Neural progenitor cell (in vitro differentiated cells): ENCODE measurements at regions not wholly inside any gene's neighbourhood (a gene's known extent, or its start where the extent isn't known, plus 50 kb on each side); places are given as distances from the start of the nearest gene placed in this dataset.

Source experiments
- DNase-seq: peaks from one replicate; pipeline ENCODE4 v3.0.0-alpha.2; 2016; ENCODE audit warnings: low spot score
- H2AFZ ChIP-seq: fragments of 200-600 bp; sonication (generic); replicated peaks from 2 replicates; pipeline ENCODE4 v1.6.1; 2016; ENCODE audit warnings: antibody characterized with exemption
- H3F3A ChIP-seq: fragments of 200-600 bp; sonication (generic); 2 replicates; pipeline ENCODE4 v1.6.1; 2016; ENCODE audit warnings: antibody characterized with exemption, low read depth
- H3K27ac ChIP-seq: fragments of 200-600 bp; sonication (generic); 2 replicates; pipeline ENCODE4 v1.5.1; 2016; ENCODE audit warnings: mild to moderate bottlenecking
- H3K27me3 ChIP-seq: fragments of 200-600 bp; sonication (generic); 2 replicates; pipeline ENCODE4 v1.6.1; 2016; ENCODE audit warnings: mild to moderate bottlenecking, moderate library complexity
- H3K36me3 ChIP-seq: fragments of 200-600 bp; sonication (generic); 2 replicates; pipeline ENCODE4 v1.5.1; 2016
- H3K4me1 ChIP-seq: fragments of 200-600 bp; sonication (generic); 2 replicates; pipeline ENCODE4 v1.6.1; 2016; ENCODE audit warnings: mixed run types
- H3K4me2 ChIP-seq: fragments of 200-600 bp; sonication (generic); 2 replicates; pipeline ENCODE4 v1.6.1; 2016
- H3K4me3 ChIP-seq: fragments of 200-600 bp; sonication (generic); 2 replicates; pipeline ENCODE4 v1.5.1; 2016
- H3K79me2 ChIP-seq: fragments of 200-600 bp; sonication (generic); 2 replicates; pipeline ENCODE4 v1.6.1; 2016; ENCODE audit warnings: low read depth
- H3K9ac ChIP-seq: fragments of 200-600 bp; sonication (generic); 2 replicates; pipeline ENCODE4 v1.6.1; 2016
- H3K9me3 ChIP-seq: fragments of 200-600 bp; sonication (generic); 2 replicates; pipeline ENCODE4 v1.5.1; 2016; ENCODE audit warnings: low read depth
- H4K20me1 ChIP-seq: fragments of 200-600 bp; sonication (generic); 2 replicates; pipeline ENCODE4 v1.6.1; 2016; ENCODE audit warnings: low read depth
- H3K27ac Mint-ChIP-seq: 3 replicates; pipeline ENCODE4 v1.8.0; 2021; ENCODE audit warnings: mixed read lengths
- H3K27me3 Mint-ChIP-seq: 2 replicates; pipeline ENCODE4 v1.8.0; 2022; ENCODE audit warnings: low read depth, mild to moderate bottlenecking, inconsistent platforms, moderate library complexity, mixed read lengths; ENCODE audit not compliant: insufficient read depth
- H3K36me3 Mint-ChIP-seq: 3 replicates; pipeline ENCODE4 v1.8.0; 2021; ENCODE audit warnings: mixed read lengths
- H3K4me1 Mint-ChIP-seq: 3 replicates; pipeline ENCODE4 v1.8.0; 2021; ENCODE audit warnings: mixed read lengths
- H3K4me3 Mint-ChIP-seq: 3 replicates; pipeline ENCODE4 v1.8.0; 2021; ENCODE audit warnings: mild to moderate bottlenecking, moderate library complexity, mixed read lengths
- H3K9me3 Mint-ChIP-seq: 3 replicates; pipeline ENCODE4 v1.8.0; 2020; ENCODE audit warnings: mixed read lengths
- EZH2 ChIP-seq: fragments of 200-600 bp; sonication (generic); IDR thresholded peaks from 2 replicates; pipeline ENCODE4 v1.6.1; 2017; ENCODE audit warnings: antibody characterized with exemption, mild to moderate bottlenecking, moderate library complexity
- EZH2phosphoT487 ChIP-seq: fragments of 200-600 bp; sonication (generic); IDR thresholded peaks from 2 replicates; pipeline ENCODE4 v1.6.1; 2017; ENCODE audit warnings: antibody characterized with exemption
- TF ChIP-seq, protein P1 (sequence below): fragments of 200-600 bp; sonication (generic); IDR thresholded peaks from 2 replicates; pipeline ENCODE4 v1.5.1; 2017; ENCODE audit warnings: antibody characterized with exemption, mild to moderate bottlenecking

DNA sequence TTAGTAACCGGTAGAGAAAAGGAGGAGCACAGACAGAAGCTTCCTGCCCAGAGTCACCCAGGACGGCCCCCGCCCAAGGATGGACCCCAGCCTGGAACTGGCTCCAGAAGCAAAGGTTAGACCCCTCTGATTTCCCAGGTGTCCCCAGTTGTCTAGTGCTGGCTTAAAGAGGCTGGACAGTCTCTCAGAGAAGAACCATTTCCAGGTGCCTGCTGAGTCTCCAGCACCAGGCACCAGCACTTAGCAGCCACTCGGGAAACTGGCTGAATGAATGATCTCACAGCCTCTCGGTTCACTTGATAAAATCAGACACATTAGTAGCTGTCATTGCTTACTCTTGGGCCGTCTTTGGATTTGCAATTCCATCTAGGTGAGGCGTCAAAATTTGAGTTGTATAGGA, 139.7 kb upstream of the HES1 start:
- Histone ChIP-seq H4K20me1 (no peaks in the 10 kb centered on the region), H3K79me2 (no peaks in the 10 kb centered on the region), H3K27ac (no peak overlapping the region), H3K4me2 (peak overlapping the region; percentile 67), H2AFZ (no peak overlapping the region), H3F3A (peaks cover 27% of the 10 kb centered on the region), H3K9me3 (no peaks in the 10 kb centered on the region), H3K4me1 (peaks cover 54% of the 10 kb centered on the region), H3K27me3 (no peaks in the 10 kb centered on the region), H3K9ac (no peak overlapping the region), H3K36me3 (no peaks in the 10 kb centered on the region), H3K4me3 (no peak overlapping the region)
- peaks cover 2% of the 10 kb centered on the region for H3K36me3 Mint-ChIP-seq
- TF ChIP-seq EZH2, result no peak
- TF ChIP-seq, protein P1, sequence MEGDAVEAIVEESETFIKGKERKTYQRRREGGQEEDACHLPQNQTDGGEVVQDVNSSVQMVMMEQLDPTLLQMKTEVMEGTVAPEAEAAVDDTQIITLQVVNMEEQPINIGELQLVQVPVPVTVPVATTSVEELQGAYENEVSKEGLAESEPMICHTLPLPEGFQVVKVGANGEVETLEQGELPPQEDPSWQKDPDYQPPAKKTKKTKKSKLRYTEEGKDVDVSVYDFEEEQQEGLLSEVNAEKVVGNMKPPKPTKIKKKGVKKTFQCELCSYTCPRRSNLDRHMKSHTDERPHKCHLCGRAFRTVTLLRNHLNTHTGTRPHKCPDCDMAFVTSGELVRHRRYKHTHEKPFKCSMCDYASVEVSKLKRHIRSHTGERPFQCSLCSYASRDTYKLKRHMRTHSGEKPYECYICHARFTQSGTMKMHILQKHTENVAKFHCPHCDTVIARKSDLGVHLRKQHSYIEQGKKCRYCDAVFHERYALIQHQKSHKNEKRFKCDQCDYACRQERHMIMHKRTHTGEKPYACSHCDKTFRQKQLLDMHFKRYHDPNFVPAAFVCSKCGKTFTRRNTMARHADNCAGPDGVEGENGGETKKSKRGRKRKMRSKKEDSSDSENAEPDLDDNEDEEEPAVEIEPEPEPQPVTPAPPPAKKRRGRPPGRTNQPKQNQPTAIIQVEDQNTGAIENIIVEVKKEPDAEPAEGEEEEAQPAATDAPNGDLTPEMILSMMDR, result no peak
- no peak for TF ChIP-seq EZH2phosphoT487
- no peak overlapping the region for H3K27ac Mint-ChIP-seq
- H3K9me3 Mint-ChIP-seq, result peaks cover under 1% of the 10 kb centered on the region
- H3K4me1 Mint-ChIP-seq, result peaks cover 52% of the 10 kb centered on the region
- H3K27me3 Mint-ChIP-seq, result peaks cover 23% of the 10 kb centered on the region
- no peak for DNase-seq
- H3K4me3 Mint-ChIP-seq, result no peak overlapping the region

DNA sequence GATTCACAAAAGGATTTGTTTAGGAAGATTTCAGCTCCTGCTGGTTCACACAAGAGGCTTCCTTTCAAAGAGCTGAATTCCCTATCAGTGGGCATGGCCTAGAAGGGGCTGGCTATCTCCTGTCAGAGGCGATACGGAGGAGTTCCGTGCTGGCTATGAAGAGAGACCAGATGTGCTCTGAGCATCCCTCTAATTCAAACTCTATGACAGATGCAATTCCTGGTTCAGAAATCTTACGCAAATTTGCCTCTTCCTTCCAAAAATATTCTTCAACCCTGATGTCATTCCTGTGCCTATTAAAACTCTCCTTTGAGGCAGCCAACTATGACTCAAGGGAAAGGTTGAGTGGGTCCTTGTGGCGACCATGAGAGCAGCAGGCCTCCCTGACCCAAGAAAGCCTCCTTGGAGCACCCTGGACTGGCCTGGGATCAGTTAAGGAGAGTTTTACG, 139.3 kb upstream of the HES1 start:
- Mint-ChIP-seq H3K4me3 (no peak overlapping the region), H3K9me3 (no peaks in the 10 kb centered on the region), H3K27ac (peak overlapping the region; percentile 58), H3K36me3 (peaks cover 2% of the 10 kb centered on the region), H3K4me1 (peaks cover 54% of the 10 kb centered on the region), H3K27me3 (peaks cover 26% of the 10 kb centered on the region)
- H3K27ac ChIP-seq, result no peak overlapping the region
- no peaks in the 10 kb centered on the region for H3K36me3 ChIP-seq
- peaks cover 51% of the 10 kb centered on the region for H3K4me1 ChIP-seq
- TF ChIP-seq EZH2phosphoT487, result no peak
- TF ChIP-seq, protein P1, result no peak
- TF ChIP-seq EZH2, result no peak
- H3K79me2 ChIP-seq, result no peaks in the 10 kb centered on the region
- no peak overlapping the region for H3K4me3 ChIP-seq
- no peak overlapping the region for H3K9ac ChIP-seq
- no peaks in the 10 kb centered on the region for H3K9me3 ChIP-seq
- H2AFZ ChIP-seq, result no peak overlapping the region
- peaks cover 30% of the 10 kb centered on the region for H3F3A ChIP-seq
- H3K4me2 ChIP-seq, result peak overlapping the region; percentile 67
- no peaks in the 10 kb centered on the region for H3K27me3 ChIP-seq
- DNase-seq, result peak; percentile 76
- no peaks in the 10 kb centered on the region for H4K20me1 ChIP-seq

DNA sequence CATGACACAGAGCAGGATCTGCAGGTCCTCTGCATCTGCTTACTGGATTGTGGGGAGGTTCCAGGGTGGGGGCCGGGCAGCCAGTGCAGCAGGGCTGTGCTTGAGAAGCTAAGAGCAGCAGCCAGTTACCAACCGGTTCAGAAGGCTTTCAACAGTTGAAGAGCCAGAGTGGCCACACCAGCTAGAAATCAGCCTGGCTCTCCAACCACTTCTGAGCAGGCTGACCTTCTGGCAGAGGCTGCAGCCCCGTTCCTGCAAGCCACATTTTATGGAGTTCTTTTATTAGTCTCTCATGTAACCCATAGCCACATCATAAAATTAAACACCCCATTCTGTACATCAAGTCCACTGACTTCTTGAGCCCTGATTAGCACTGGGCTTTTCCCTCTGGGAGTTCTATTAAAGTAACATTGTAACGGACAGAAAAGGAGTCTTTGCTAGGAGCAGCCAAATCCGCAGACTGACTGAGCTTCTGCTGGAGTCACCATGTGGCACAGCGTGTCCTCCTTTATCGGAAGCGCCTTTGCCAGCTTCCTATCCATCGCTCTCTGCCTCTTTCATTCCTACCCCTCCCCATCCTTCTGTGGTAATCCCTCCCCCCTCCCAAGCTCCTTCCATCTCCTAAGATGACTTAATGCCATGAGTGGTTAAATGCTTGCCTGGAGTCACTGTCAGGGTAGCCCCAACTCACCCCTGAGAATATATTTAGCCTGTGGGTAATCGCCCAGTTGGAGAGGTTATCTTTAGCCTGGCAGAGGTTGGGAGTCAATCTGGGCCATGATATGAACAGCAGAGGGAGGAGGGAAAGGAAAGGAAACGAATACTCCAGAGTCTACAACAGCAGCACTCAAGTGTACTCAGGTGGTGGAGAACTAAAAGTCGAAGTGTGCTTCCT, 138.5 kb upstream of the HES1 start:
- Histone ChIP-seq H3K4me3 (no peak overlapping the region), H3K9ac (no peak overlapping the region), H3K36me3 (no peaks in the 10 kb centered on the region), H2AFZ (no peak overlapping the region), H3K27ac (no peak overlapping the region), H3K4me2 (peak overlapping the region; percentile 67), H3K27me3 (no peaks in the 10 kb centered on the region), H3F3A (peaks cover 39% of the 10 kb centered on the region), H3K79me2 (no peaks in the 10 kb centered on the region), H3K9me3 (no peaks in the 10 kb centered on the region), H3K4me1 (peaks cover 46% of the 10 kb centered on the region), H4K20me1 (no peaks in the 10 kb centered on the region)
- peak overlapping the region; percentile 30 for H3K27ac Mint-ChIP-seq
- TF ChIP-seq EZH2 (no peak), EZH2phosphoT487 (no peak)
- TF ChIP-seq, protein P1, result no peak
- H3K36me3 Mint-ChIP-seq, result peaks cover 2% of the 10 kb centered on the region
- H3K9me3 Mint-ChIP-seq, result no peaks in the 10 kb centered on the region
- H3K27me3 Mint-ChIP-seq, result peaks cover 31% of the 10 kb centered on the region
- H3K4me3 Mint-ChIP-seq, result no peak overlapping the region
- DNase-seq, result no peak
- peaks cover 57% of the 10 kb centered on the region for H3K4me1 Mint-ChIP-seq
